H1 (cell line): ENCODE measurements at regions not wholly inside any gene's neighbourhood (a gene's known extent, or its start where the extent isn't known, plus 50 kb on each side); places are given as distances from the start of the nearest gene placed in this dataset.

Experiments
- CTCF ChIA-PET: fragments of 300-600 bp; sonication (Branson Sonifier 250); formaldehyde crosslinking; loops from one replicate; lab custom pipeline; 2021; ENCODE audit not compliant: partially characterized antibody; lab: Charles Lee
- POLR2A ChIA-PET: fragments of 300-600 bp; sonication (Branson Sonifier 250); formaldehyde crosslinking; loops from one replicate; lab custom pipeline; 2021; ENCODE audit warnings: inconsistent platforms; ENCODE audit not compliant: partially characterized antibody; lab: Charles Lee
- DNase-seq, 2 experiments: peaks; one replicate each; pipeline versions ENCODE4 v3.0.0 to v3.0.0-alpha.2; 2010 to 2022; ENCODE audit warnings: low spot score in 2 of 2, low read depth in 1 of 2, mixed read lengths in 1 of 2
- FAIRE-seq: peaks from 2 replicates; lab custom pipeline; 2011; peaks lifted over from hg19 to GRCh38; lab: Jason Lieb, UNC
- H2AFZ ChIP-seq: 2 replicates; pipeline ENCODE4 v1.8.1; 2012; ENCODE audit warnings: low read length, inconsistent platforms
- H2AK5ac ChIP-seq: 2 replicates; pipeline ENCODE4 v1.6.1; 2013; ENCODE audit warnings: low read depth, low read length
- H2BK120ac ChIP-seq: replicated peaks from 2 replicates; pipeline ENCODE3; 2013; ENCODE audit warnings: low read depth, low read length, inconsistent platforms
- H2BK12ac ChIP-seq: 2 replicates; pipeline ENCODE4 v1.6.1; 2013; ENCODE audit warnings: low read depth, low read length
- H2BK15ac ChIP-seq: 2 replicates; pipeline ENCODE4 v1.6.1; 2013; ENCODE audit warnings: low read length
- H2BK20ac ChIP-seq: 2 replicates; pipeline ENCODE4 v1.6.1; 2013; ENCODE audit warnings: low read length
- H2BK5ac ChIP-seq: 2 replicates; pipeline ENCODE4 v1.6.1; 2013; ENCODE audit warnings: low read depth, low read length
- H3K14ac ChIP-seq: 2 replicates; pipeline ENCODE4 v1.6.1; 2013; ENCODE audit warnings: inconsistent platforms; ENCODE audit not compliant: insufficient read length
- H3K18ac ChIP-seq: 2 replicates; pipeline ENCODE4 v1.6.1; 2013; ENCODE audit warnings: low read length; ENCODE audit errors: extremely low read depth
- H3K23ac ChIP-seq: 2 replicates; pipeline ENCODE4 v1.6.1; 2013; ENCODE audit warnings: inconsistent platforms; ENCODE audit not compliant: insufficient read length
- H3K23me2 ChIP-seq: 2 replicates; pipeline ENCODE4 v1.6.1; 2013; ENCODE audit warnings: low read depth, low read length
- H3K27ac ChIP-seq: 2 replicates; pipeline ENCODE4 v1.6.1; 2011; ENCODE audit warnings: low read depth, low read length, inconsistent platforms
- H3K27me3 ChIP-seq, 4 experiments: replicated peaks in 1 of 4; 1 replicate in 1 of 4; 2 replicates in 3 of 4; pipeline versions ENCODE4 v1.6.1 to v1.8.1; 2011 to 2013; ENCODE audit warnings: low read length in 3 of 4, mild to moderate bottlenecking in 3 of 4, inconsistent platforms in 2 of 4, mixed read lengths in 2 of 4, moderate library complexity in 1 of 4; ENCODE audit not compliant: control insufficient read depth in 3 of 4, insufficient read depth in 3 of 4; ENCODE audit errors: extremely low read depth in 1 of 4
- H3K36me3 ChIP-seq, 4 experiments: 2 replicates each; pipeline versions ENCODE4 v1.6.1 to v1.8.1; 2011 to 2013; ENCODE audit warnings: mild to moderate bottlenecking in 4 of 4, low read length in 3 of 4, moderate library complexity in 2 of 4, control low read depth in 1 of 4, inconsistent platforms in 1 of 4; ENCODE audit not compliant: insufficient read depth in 4 of 4, control insufficient read depth in 2 of 4
- H3K4ac ChIP-seq: replicated peaks from 2 replicates; pipeline ENCODE3; 2013; ENCODE audit warnings: low read length, low read depth, mixed read lengths, inconsistent platforms; ENCODE audit not compliant: insufficient read length
- H3K4me1 ChIP-seq, 4 experiments: replicated peaks in 1 of 4; 1 replicate in 1 of 4; 2 replicates in 3 of 4; pipeline versions ENCODE4 v1.6.1 to v1.8.1; 2011 to 2013; ENCODE audit warnings: low read length in 3 of 4, inconsistent platforms in 2 of 4, mixed read lengths in 1 of 4; ENCODE audit not compliant: insufficient read depth in 4 of 4, control insufficient read depth in 3 of 4
- H3K4me2 ChIP-seq, 2 experiments: 2 replicates each; pipeline versions ENCODE4 v1.6.1 to v1.8.1; 2011 to 2013; ENCODE audit warnings: low read depth in 2 of 2, low read length in 2 of 2, control low read depth in 1 of 2, inconsistent platforms in 1 of 2, mild to moderate bottlenecking in 1 of 2; ENCODE audit not compliant: insufficient read depth in 1 of 2
- H3K4me3 ChIP-seq, 4 experiments: fragments of 200-600, 300-600 bp in 1 of 4; sonication (generic), shearing (Covaris generic), sonication (Bioruptor Twin) in 1 of 4; 2 replicates each; pipeline versions ENCODE4 v1.5.1 to v1.8.1; 2011 to 2016; ENCODE audit warnings: low read length in 4 of 4, low read depth in 3 of 4, control low read depth in 2 of 4, inconsistent platforms in 2 of 4, mild to moderate bottlenecking in 2 of 4, mixed read lengths in 1 of 4, moderate library complexity in 1 of 4; ENCODE audit not compliant: insufficient read depth in 2 of 4; ENCODE audit errors: extremely low read depth in 1 of 4
- H3K56ac ChIP-seq: replicated peaks from 2 replicates; pipeline ENCODE3; 2013; ENCODE audit warnings: low read depth, mild to moderate bottlenecking, mixed read lengths, low read length, inconsistent platforms; ENCODE audit not compliant: insufficient read length
- H3K79me1 ChIP-seq: 2 replicates; pipeline ENCODE4 v1.6.1; 2013; ENCODE audit warnings: low read depth, low read length, control low read depth
- H3K79me2 ChIP-seq, 2 experiments: 2 replicates each; pipeline versions ENCODE4 v1.6.1 to v1.8.1; 2012 to 2013; ENCODE audit warnings: low read length in 2 of 2, mild to moderate bottlenecking in 2 of 2, inconsistent platforms in 1 of 2; ENCODE audit not compliant: insufficient read depth in 2 of 2, control insufficient read depth in 1 of 2
- H3K9ac ChIP-seq, 4 experiments: replicated peaks in 1 of 4; 1 replicate in 1 of 4; 2 replicates in 3 of 4; pipeline versions ENCODE4 v1.6.1 to v1.8.1; 2011 to 2013; ENCODE audit warnings: low read depth in 3 of 4, low read length in 3 of 4, control low read depth in 2 of 4, mild to moderate bottlenecking in 2 of 4, moderate library complexity in 2 of 4, inconsistent platforms in 1 of 4; ENCODE audit errors: extremely low read depth in 1 of 4
- H3K9me3 ChIP-seq, 2 experiments: 2 replicates each; pipeline versions ENCODE4 v1.6.1 to v1.8.1; 2012 to 2013; ENCODE audit warnings: mild to moderate bottlenecking in 2 of 2, moderate library complexity in 2 of 2, control low read depth in 1 of 2, inconsistent platforms in 1 of 2, low read depth in 1 of 2, low read length in 1 of 2, mixed read lengths in 1 of 2; ENCODE audit not compliant: insufficient read depth in 2 of 2
- H4K20me1 ChIP-seq, 2 experiments: replicated peaks in 1 of 2; 2 replicates each; pipeline versions ENCODE3 to v1.8.1; 2011 to 2013; ENCODE audit warnings: inconsistent platforms in 2 of 2, low read length in 2 of 2, mild to moderate bottlenecking in 1 of 2; ENCODE audit not compliant: insufficient read depth in 2 of 2, control insufficient read depth in 1 of 2
- H4K5ac ChIP-seq: 2 replicates; pipeline ENCODE4 v1.6.1; 2013; ENCODE audit warnings: low read length, low read depth, mixed read lengths, inconsistent platforms; ENCODE audit not compliant: insufficient read length
- H4K8ac ChIP-seq: 2 replicates; pipeline ENCODE4 v1.8.0; 2013; ENCODE audit warnings: mild to moderate bottlenecking, moderate library complexity, low read length, inconsistent platforms; ENCODE audit not compliant: insufficient read depth; ENCODE audit errors: extremely low read depth
- H4K91ac ChIP-seq: replicated peaks from 2 replicates; pipeline ENCODE3; 2013; ENCODE audit warnings: low read length, mixed read lengths, inconsistent platforms; ENCODE audit not compliant: insufficient read length
- ASH2L ChIP-seq: fragments of 200-600, 300-600 bp; sonication (generic); IDR thresholded peaks from one replicate; pipeline ENCODE4 v1.7.1; 2017; ENCODE audit warnings: low read length
- BCL11A ChIP-seq, 2 experiments: IDR thresholded peaks; one replicate each; pipeline ENCODE4 v1.6.1; 2011; ENCODE audit warnings: low read depth in 2 of 2, low read length in 2 of 2, mild to moderate bottlenecking in 2 of 2
- CREB1 ChIP-seq: IDR thresholded peaks from 2 replicates; pipeline ENCODE4 v1.6.1; 2012; ENCODE audit warnings: inconsistent platforms
- HDAC2 ChIP-seq, 2 experiments: fragments of 300-600 bp in 1 of 2; sonication (generic) in 1 of 2; IDR thresholded peaks; 2 replicates each; pipeline ENCODE4 v1.6.1; 2011 to 2012; ENCODE audit warnings: low read depth in 2 of 2, low read length in 2 of 2, mild to moderate bottlenecking in 2 of 2, moderate library complexity in 2 of 2, borderline replicate concordance in 1 of 2, inconsistent platforms in 1 of 2
- KDM1A ChIP-seq: fragments of 200-600, 300-600 bp; sonication (generic); IDR thresholded peaks from 2 replicates; pipeline ENCODE4 v1.7.1; 2016; ENCODE audit warnings: mild to moderate bottlenecking, low read length, borderline replicate concordance
- SP2 ChIP-seq: IDR thresholded peaks from 2 replicates; pipeline ENCODE4 v1.6.1; 2012; ENCODE audit warnings: mild to moderate bottlenecking, low read length, inconsistent platforms
- YY1 ChIP-seq: IDR thresholded peaks from 2 replicates; pipeline ENCODE4 v1.6.1; 2011; ENCODE audit warnings: low read depth, mild to moderate bottlenecking, low read length
- TF ChIP-seq, protein P1 (sequence below): IDR thresholded peaks from 2 replicates; pipeline ENCODE4 v1.6.1; 2012; ENCODE audit warnings: inconsistent platforms

DNA sequence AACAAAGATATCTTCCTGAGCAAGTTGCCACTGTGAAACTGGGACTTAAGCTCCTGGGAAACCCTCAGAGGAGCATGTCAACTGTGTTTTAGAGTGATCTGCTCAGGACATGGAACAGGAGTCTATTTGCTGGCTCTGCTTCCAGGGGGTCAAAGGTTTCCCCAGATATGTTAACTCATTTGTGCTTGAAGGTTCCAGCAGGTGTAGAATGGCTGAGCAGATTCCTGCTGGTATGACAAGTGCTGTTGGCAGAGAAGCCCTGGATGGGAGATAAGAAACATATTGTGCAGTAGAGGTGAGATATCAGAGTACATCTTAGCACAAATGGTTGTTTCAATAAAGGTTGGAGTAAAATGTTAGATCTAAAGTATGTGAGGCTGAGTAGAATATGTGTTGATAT, 282.7 kb upstream of the DACH1 start:
- no peak overlapping the region for H3K4ac ChIP-seq
- H2AFZ ChIP-seq: no peak overlapping the region
- H4K5ac ChIP-seq: no peak overlapping the region
- no peak overlapping the region for H3K56ac ChIP-seq
- H2BK5ac ChIP-seq: no peak overlapping the region
- H2BK12ac ChIP-seq: no peak overlapping the region
- no peak overlapping the region for H2BK20ac ChIP-seq
- no peak overlapping the region for H3K9ac ChIP-seq
- TF ChIP-seq KDM1A: no peak
- TF ChIP-seq, protein P1, sequence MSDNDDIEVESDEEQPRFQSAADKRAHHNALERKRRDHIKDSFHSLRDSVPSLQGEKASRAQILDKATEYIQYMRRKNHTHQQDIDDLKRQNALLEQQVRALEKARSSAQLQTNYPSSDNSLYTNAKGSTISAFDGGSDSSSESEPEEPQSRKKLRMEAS: no peak
- TF ChIP-seq HDAC2 (IDR thresholded peaks at IDR 0.05; ENCODE audit: borderline replicate concordance in 1 of 2, low read depth in 2 of 2, low read length in 2 of 2): no peak
- no peak for TF ChIP-seq YY1
- no peak for TF ChIP-seq BCL11A (IDR thresholded peaks at IDR 0.05; ENCODE audit: low read depth in 2 of 2, low read length in 2 of 2)
- TF ChIP-seq SP2: no peak
- no peak for TF ChIP-seq ASH2L
- no peak for TF ChIP-seq CREB1
- TF ChIP-seq, all 59 proteins: peak for 0
- Histone ChIP-seq H3K79me1 (no peaks in the 10 kb centered on the region), H4K20me1 (no peaks in the 10 kb centered on the region), H3K79me2 (no peaks in the 10 kb centered on the region), H4K91ac (no peak overlapping the region), H3K27me3 (no peaks in the 10 kb centered on the region), H3K36me3 (no peaks in the 10 kb centered on the region), H3K18ac (no peak overlapping the region), H2AK5ac (no peak overlapping the region), H3K4me1 (peaks cover 0 to 5% (median 0%) of the 10 kb centered on the region in 4 experiments; a peak in 1 of 7 replicates), H2BK120ac (no peak overlapping the region), H3K27ac (no peak overlapping the region), H3K23ac (no peak overlapping the region), H2BK15ac (no peak overlapping the region), H3K9me3 (no peaks in the 10 kb centered on the region), H3K23me2 (no peaks in the 10 kb centered on the region), H3K4me3 (no peak overlapping the region), H4K8ac (no peak overlapping the region), H3K14ac (no peak overlapping the region), H3K4me2 (no peak overlapping the region)
- FAIRE-seq (no peak), DNase-seq (no peak)
- ChIA-PET CTCF (no interaction called here), POLR2A (no interaction called here)
